CD14-positive monocyte (primary cell): ENCODE measurements at regions not wholly inside any gene's neighbourhood (a gene's known extent, or its start where the extent isn't known, plus 50 kb on each side); places are given as distances from the start of the nearest gene placed in this dataset.

Experiments used
- DNase-seq, 3 donors: peaks; one replicate each; pipeline ENCODE4 v3.0.0-alpha.2; 2011 to 2022
- H2AFZ ChIP-seq: 2 replicates; pipeline ENCODE4 v1.6.0; 2012; ENCODE audit warnings: mild to moderate bottlenecking, low read depth, low read length, inconsistent platforms; ENCODE audit not compliant: insufficient read depth, poor library complexity, severe bottlenecking
- H3K27ac ChIP-seq, 2 donors: 1 replicate in 1 of 2; 2 replicates in 1 of 2; pipeline ENCODE4 v1.5.1; 2012 to 2013; ENCODE audit warnings: low read length in 2 of 2, control low read depth in 1 of 2, inconsistent platforms in 1 of 2, low read depth in 1 of 2, mild to moderate bottlenecking in 1 of 2
- H3K27me3 ChIP-seq, 2 donors: one replicate each; pipeline versions ENCODE4 v1.6.0 to v1.6.1; 2011 to 2013; ENCODE audit warnings: low read length in 2 of 2; ENCODE audit not compliant: control insufficient read depth in 2 of 2, insufficient read depth in 2 of 2
- H3K36me3 ChIP-seq, 2 donors: replicated peaks in 1 of 2; 1 replicate in 1 of 2; 2 replicates in 1 of 2; pipeline versions ENCODE4 v1.5.1 to v1.6.1; 2012 to 2013; ENCODE audit warnings: low read length in 2 of 2, control low read depth in 1 of 2, inconsistent platforms in 1 of 2, mild to moderate bottlenecking in 1 of 2; ENCODE audit not compliant: insufficient read depth in 2 of 2, control insufficient read depth in 1 of 2
- H3K4me1 ChIP-seq, 2 donors: 1 replicate in 1 of 2; 2 replicates in 1 of 2; pipeline versions ENCODE4 v1.5.1 to v1.6.1; 2012 to 2013; ENCODE audit warnings: low read length in 2 of 2, control low read depth in 1 of 2, inconsistent platforms in 1 of 2, mild to moderate bottlenecking in 1 of 2, moderate library complexity in 1 of 2; ENCODE audit not compliant: insufficient read depth in 2 of 2, control insufficient read depth in 1 of 2
- H3K4me2 ChIP-seq: replicated peaks from 2 replicates; pipeline ENCODE3; 2012; ENCODE audit warnings: low read length, moderate library complexity, mild to moderate bottlenecking; ENCODE audit not compliant: poor library complexity, severe bottlenecking; ENCODE audit errors: extremely low read depth
- H3K4me3 ChIP-seq, 3 experiments: fragments of 200-600 bp in 1 of 3; sonication (generic) in 1 of 3; replicated peaks in 1 of 3; 1 replicate in 2 of 3; 2 replicates in 1 of 3; pipeline ENCODE4 v1.5.1; 2011 to 2013; ENCODE audit warnings: low read length in 3 of 3, mild to moderate bottlenecking in 3 of 3, control low read depth in 2 of 3, low read depth in 2 of 3, inconsistent platforms in 1 of 3, moderate library complexity in 1 of 3
- H3K79me2 ChIP-seq: 2 replicates; pipeline ENCODE4 v1.6.0; 2012; ENCODE audit warnings: mild to moderate bottlenecking, control low read depth, inconsistent platforms, low read length, moderate library complexity; ENCODE audit not compliant: insufficient read depth
- H3K9ac ChIP-seq: 2 replicates; pipeline ENCODE4 v1.6.0; 2017; ENCODE audit warnings: low read length, mild to moderate bottlenecking; ENCODE audit not compliant: insufficient read depth, poor library complexity, severe bottlenecking
- H3K9me3 ChIP-seq, 2 donors: replicated peaks in 1 of 2; 1 replicate in 1 of 2; 2 replicates in 1 of 2; pipeline versions ENCODE4 v1.5.1 to v1.6.1; 2012 to 2013; ENCODE audit warnings: low read length in 2 of 2, control low read depth in 1 of 2; ENCODE audit not compliant: control insufficient read depth in 1 of 2, insufficient read depth in 1 of 2
- H4K20me1 ChIP-seq: 2 replicates; pipeline ENCODE4 v1.6.0; 2012; ENCODE audit warnings: mild to moderate bottlenecking, low read length, control low read depth, moderate library complexity; ENCODE audit not compliant: insufficient read depth
- H3K27ac Mint-ChIP-seq, 7 donors: one replicate each; pipeline ENCODE4 v1.8.0; 2020; ENCODE audit warnings: mild to moderate bottlenecking in 7 of 7, mixed read lengths in 7 of 7, moderate library complexity in 6 of 7, inconsistent platforms in 2 of 7
- H3K27me3 Mint-ChIP-seq, 3 donors: one replicate each; pipeline ENCODE4 v1.8.0; 2021 to 2022; ENCODE audit warnings: low read depth in 3 of 3, mild to moderate bottlenecking in 3 of 3, mixed read lengths in 3 of 3, moderate library complexity in 3 of 3, inconsistent platforms in 1 of 3
- H3K36me3 Mint-ChIP-seq, 2 donors: one replicate each; pipeline ENCODE4 v1.8.0; 2020; ENCODE audit warnings: mixed read lengths in 2 of 2, inconsistent platforms in 1 of 2, mild to moderate bottlenecking in 1 of 2
- H3K4me1 Mint-ChIP-seq: one replicate; pipeline ENCODE4 v1.8.0; 2020; ENCODE audit warnings: mild to moderate bottlenecking, mixed read lengths
- H3K4me3 Mint-ChIP-seq, 2 donors: one replicate each; pipeline ENCODE4 v1.8.0; 2020; ENCODE audit warnings: mild to moderate bottlenecking in 2 of 2, mixed read lengths in 2 of 2, moderate library complexity in 1 of 2
- H3K9me3 Mint-ChIP-seq, 7 donors: one replicate each; pipeline ENCODE4 v1.8.0; 2020 to 2022; ENCODE audit warnings: mixed read lengths in 7 of 7, mild to moderate bottlenecking in 6 of 7, moderate library complexity in 6 of 7, inconsistent platforms in 2 of 7
- CTCF ChIP-seq: fragments of 200-600 bp; IDR thresholded peaks from one replicate; pipeline ENCODE4 v1.8.0; 2022; ENCODE audit warnings: antibody characterized with exemption, mild to moderate bottlenecking
- WGBS: methylation state at CpG from one replicate; pipeline ENCODE4 v1.1.5; 2013; ENCODE audit warnings: missing lambda C conversion rate; ENCODE audit not compliant: insufficient coverage; 5-methylcytosine and 5-hydroxymethylcytosine counted together
- intact Hi-C, 2 donors: fragments of 100-400 bp; cut with micrococcal nuclease; formaldehyde crosslinking; loops; one replicate each; pipeline versions ENCODE4 v1.15.0 to v1.15.1; 2023

GRCh38 chr16:73955255-73955654 is 341.4 kb upstream of the PSMD7 start:
- Histone ChIP-seq H3K27ac (no peak overlapping the region), H3K79me2 (no peaks in the 10 kb centered on the region), H3K4me3 (no peak overlapping the region), H3K4me1 (no peaks in the 10 kb centered on the region), H2AFZ (no peak overlapping the region), H3K9me3 (no peaks in the 10 kb centered on the region), H3K27me3 (no peaks in the 10 kb centered on the region), H3K36me3 (no peaks in the 10 kb centered on the region), H3K4me2 (no peak overlapping the region), H3K9ac (no peak overlapping the region), H4K20me1 (no peaks in the 10 kb centered on the region)
- Mint-ChIP-seq H3K9me3 (peaks cover 0 to under 1% (median 0%) of the 10 kb centered on the region in 7 donors), H3K4me1 (no peaks in the 10 kb centered on the region), H3K27ac (no peak overlapping the region), H3K27me3 (peaks cover 4 to 6% (median 5%) of the 10 kb centered on the region in 3 donors), H3K36me3 (no peaks in the 10 kb centered on the region), H3K4me3 (no peak overlapping the region)
- TF ChIP-seq CTCF = no peak
- intact Hi-C loops = no loop called here
- DNase-seq = no peak
- WGBS = no CpG with 5 or more reads among the region's 1 CpG

GRCh38 chr16:73951481-73951880 is 345.1 kb upstream of the PSMD7 start:
- Histone ChIP-seq H2AFZ (no peak overlapping the region), H3K36me3 (no peaks in the 10 kb centered on the region), H3K27me3 (no peaks in the 10 kb centered on the region), H3K9me3 (no peaks in the 10 kb centered on the region), H4K20me1 (no peaks in the 10 kb centered on the region), H3K27ac (no peak overlapping the region), H3K4me2 (no peak overlapping the region), H3K4me3 (no peak overlapping the region), H3K79me2 (no peaks in the 10 kb centered on the region), H3K4me1 (no peaks in the 10 kb centered on the region), H3K9ac (no peak overlapping the region)
- intact Hi-C loops = no loop called here
- no peaks in the 10 kb centered on the region for H3K4me1 Mint-ChIP-seq
- no peak overlapping the region for H3K27ac Mint-ChIP-seq
- peaks cover 0 to 2% (median 0%) of the 10 kb centered on the region in 7 donors for H3K9me3 Mint-ChIP-seq
- no peak overlapping the region for H3K4me3 Mint-ChIP-seq
- TF ChIP-seq CTCF = no peak
- peaks cover 1 to 8% (median 4%) of the 10 kb centered on the region in 3 donors for H3K27me3 Mint-ChIP-seq
- no peaks in the 10 kb centered on the region for H3K36me3 Mint-ChIP-seq
- 63% methylated on average over 2 of the region's 3 CpGs for WGBS
- DNase-seq = no peak
